IMR-90 (cell line): ENCODE measurements at regions not wholly inside any gene's neighbourhood (a gene's known extent, or its start where the extent isn't known, plus 50 kb on each side); places are given as distances from the start of the nearest gene placed in this dataset.

Experiments used
- ATAC-seq: fragments of 200-7000 bp; cut with Tn5 transposase; 2 replicates; pipeline ENCODE4 v1.9.1; 2020; ENCODE audit warnings: low read depth, mild to moderate bottlenecking, moderate library complexity
- BruUV-seq: library from RNA; stranded (reverse); fragments of 400-500 nt; replicated peaks from 2 replicates; lab custom pipeline; 2021; lab: Mats Ljungman, UMichigan
- CTCF ChIA-PET: fragments of 300-600 bp; formaldehyde crosslinking; extraction: SDS; loops from one replicate; lab custom pipeline; 2021; ENCODE audit warnings: antibody characterized with exemption; lab: Yijun Ruan, JAX
- POLR2A ChIA-PET: fragments of 300-600 bp; sonication (Branson Sonifier 250); formaldehyde crosslinking; loops from one replicate; lab custom pipeline; 2022; ENCODE audit warnings: antibody characterized with exemption; ENCODE audit not compliant: unreplicated experiment; lab: Charles Lee
- DNase-seq: peaks from one replicate; pipeline ENCODE4 v3.0.0; 2013
- H2AFZ ChIP-seq: replicated peaks from 2 replicates; pipeline ENCODE3; 2013; ENCODE audit warnings: low read length, mild to moderate bottlenecking; ENCODE audit not compliant: poor library complexity
- H2AK5ac ChIP-seq: 2 replicates; pipeline ENCODE4 v1.6.1; 2013; ENCODE audit warnings: low read depth, low read length, inconsistent platforms
- H2AK9ac ChIP-seq: replicated peaks from 2 replicates; pipeline ENCODE3; 2013; ENCODE audit warnings: mild to moderate bottlenecking, low read depth, low read length, moderate library complexity; ENCODE audit not compliant: poor library complexity
- H2BK120ac ChIP-seq: 2 replicates; pipeline ENCODE4 v1.6.1; 2013; ENCODE audit warnings: low read depth, low read length, inconsistent platforms
- H2BK15ac ChIP-seq: 3 replicates; pipeline ENCODE4 v1.6.1; 2013; ENCODE audit warnings: low read depth, low read length, inconsistent platforms
- H2BK20ac ChIP-seq: 2 replicates; pipeline ENCODE4 v1.6.1; 2013; ENCODE audit warnings: low read depth, mild to moderate bottlenecking, inconsistent platforms, low read length, moderate library complexity
- H2BK5ac ChIP-seq: 2 replicates; pipeline ENCODE4 v1.6.1; 2013; ENCODE audit warnings: mild to moderate bottlenecking, low read depth, low read length, inconsistent platforms; ENCODE audit not compliant: poor library complexity, severe bottlenecking
- H3K14ac ChIP-seq: replicated peaks from 2 replicates; pipeline ENCODE4 v1.6.1; 2013; ENCODE audit warnings: low read depth, low read length, inconsistent platforms
- H3K18ac ChIP-seq: 2 replicates; pipeline ENCODE4 v1.6.1; 2013; ENCODE audit warnings: low read depth, low read length, control low read depth
- H3K23ac ChIP-seq: 2 replicates; pipeline ENCODE4 v1.6.1; 2013; ENCODE audit warnings: low read depth, low read length, inconsistent platforms
- H3K27ac ChIP-seq: 2 replicates; pipeline ENCODE4 v1.5.1; 2013; ENCODE audit warnings: mild to moderate bottlenecking, control low read depth, low read length; ENCODE audit not compliant: insufficient read depth
- H3K27me3 ChIP-seq: 2 replicates; pipeline ENCODE4 v1.6.1; 2013; ENCODE audit warnings: low read length; ENCODE audit not compliant: control insufficient read depth, insufficient read depth
- H3K36me3 ChIP-seq: 2 replicates; pipeline ENCODE4 v1.6.1; 2013; ENCODE audit warnings: low read length, mixed read lengths; ENCODE audit not compliant: control insufficient read depth, insufficient read depth
- H3K4ac ChIP-seq: 2 replicates; pipeline ENCODE4 v1.6.1; 2013; ENCODE audit warnings: low read depth, low read length, inconsistent platforms
- H3K4me1 ChIP-seq: 2 replicates; pipeline ENCODE4 v1.6.1; 2013; ENCODE audit warnings: low read length, mixed read lengths; ENCODE audit not compliant: control insufficient read depth, insufficient read depth
- H3K4me2 ChIP-seq: 2 replicates; pipeline ENCODE4 v1.6.1; 2013; ENCODE audit warnings: low read depth, mild to moderate bottlenecking, control low read depth, low read length, moderate library complexity
- H3K4me3 ChIP-seq: 2 replicates; pipeline ENCODE4 v1.5.1; 2013; ENCODE audit warnings: low read depth, mild to moderate bottlenecking, control low read depth, low read length, moderate library complexity; ENCODE audit not compliant: insufficient read depth
- H3K56ac ChIP-seq: 2 replicates; pipeline ENCODE4 v1.6.1; 2013; ENCODE audit warnings: low read length, inconsistent platforms; ENCODE audit not compliant: insufficient read depth; ENCODE audit errors: extremely low read depth
- H3K79me1 ChIP-seq, 2 experiments: 2 replicates each; pipeline ENCODE4 v1.6.1; 2013; ENCODE audit warnings: low read length in 2 of 2, inconsistent platforms in 1 of 2, low read depth in 1 of 2
- H3K9ac ChIP-seq: 2 replicates; pipeline ENCODE4 v1.6.1; 2013; ENCODE audit warnings: low read depth, low read length, control low read depth
- H3K9me1 ChIP-seq: 2 replicates; pipeline ENCODE4 v1.6.1; 2013; ENCODE audit warnings: low read length, inconsistent platforms; ENCODE audit not compliant: insufficient read depth
- H3K9me3 ChIP-seq: 2 replicates; pipeline ENCODE4 v1.6.1; 2013; ENCODE audit warnings: low read length; ENCODE audit not compliant: control insufficient read depth, insufficient read depth
- H4K20me1 ChIP-seq: 2 replicates; pipeline ENCODE4 v1.6.1; 2013; ENCODE audit warnings: low read length, inconsistent platforms; ENCODE audit not compliant: insufficient read depth
- H4K5ac ChIP-seq: 2 replicates; pipeline ENCODE4 v1.6.1; 2013; ENCODE audit warnings: mild to moderate bottlenecking, low read depth, low read length, control low read depth
- H4K8ac ChIP-seq, 2 experiments: 2 replicates each; pipeline ENCODE4 v1.6.1; 2013; ENCODE audit warnings: low read depth in 2 of 2, low read length in 2 of 2, control low read depth in 1 of 2, inconsistent platforms in 1 of 2
- H4K91ac ChIP-seq: 2 replicates; pipeline ENCODE4 v1.6.1; 2013; ENCODE audit warnings: low read depth, low read length, inconsistent platforms; ENCODE audit not compliant: insufficient read depth
- BHLHE40 ChIP-seq: fragments of 150-350 bp; IDR thresholded peaks from 2 replicates; pipeline ENCODE4 v1.6.1; 2016; ENCODE audit warnings: mild to moderate bottlenecking, low read depth, low read length
- RAD21 ChIP-seq: IDR thresholded peaks from 2 replicates; pipeline ENCODE4 v1.6.1; 2012; ENCODE audit warnings: low read length, improper control_type of control experiment
- WGBS, 2 experiments: methylation state at CpG; one replicate each; pipeline versions ENCODE4 v1.1.5 to v1.1.7; 2013; ENCODE audit warnings: missing lambda C conversion rate in 2 of 2; ENCODE audit not compliant: insufficient read length in 1 of 2; ENCODE audit errors: extremely low coverage in 2 of 2; 5-methylcytosine and 5-hydroxymethylcytosine counted together
- dilution Hi-C: fragments of 300-500 bp; cut with HindIII; formaldehyde crosslinking; loops from one replicate; pipeline ENCODE4 v1.14.3; 2018; ENCODE audit warnings: low sequenced_read_pairs; ENCODE audit not compliant: unreplicated experiment
- in situ Hi-C: fragments of 300-500 bp; cut with MboI; formaldehyde crosslinking; loops from 3 replicates; pipeline ENCODE4 v1.14.3; 2019; ENCODE audit warnings: low sequenced_read_pairs, inconsistent platforms, mixed read lengths
- intact Hi-C: fragments of 100-400 bp; cut with micrococcal nuclease; formaldehyde crosslinking; loops from 2 replicates; pipeline ENCODE4 v1.10.0; 2022

GRCh38 chr3:152105446-152105845 lies 163.3 kb upstream of the MBNL1 start:
- H2BK120ac ChIP-seq, result no peak overlapping the region
- BruUV-seq, result no TSS peak
- H4K91ac ChIP-seq, result no peak overlapping the region
- no peak overlapping the region for H2BK20ac ChIP-seq
- no peak overlapping the region for H2AFZ ChIP-seq
- H3K4me2 ChIP-seq, result no peak overlapping the region
- dilution Hi-C loops (no loop called here), intact Hi-C loops (no loop called here), in situ Hi-C loops (no loop called here)
- H3K18ac ChIP-seq, result no peak overlapping the region
- TF ChIP-seq RAD21 (no peak), BHLHE40 (peak; percentile 77; the same call in 1 of the 2 replicates)
- no peaks in the 10 kb centered on the region for H3K27me3 ChIP-seq
- no peak overlapping the region for H3K56ac ChIP-seq
- CTCF ChIA-PET, result no interaction called here
- H3K14ac ChIP-seq, result no peak overlapping the region
- no peak overlapping the region for H3K27ac ChIP-seq
- no peak overlapping the region for H3K4me3 ChIP-seq
- no peaks in the 10 kb centered on the region for H4K20me1 ChIP-seq
- H2BK15ac ChIP-seq, result no peak overlapping the region
- peaks cover 5% of the 10 kb centered on the region; the same call in 1 of the 2 replicates for H3K9me1 ChIP-seq
- H2BK5ac ChIP-seq, result no peak overlapping the region
- no peaks in the 10 kb centered on the region for H3K79me1 ChIP-seq
- ATAC-seq (no peak), DNase-seq (peak; percentile 23)
- peak overlapping the region; percentile 51; the same call in 1 of the 2 replicates for H2AK5ac ChIP-seq
- H3K23ac ChIP-seq, result no peak overlapping the region
- POLR2A ChIA-PET, result no interaction called here
- no peaks in the 10 kb centered on the region for H3K9me3 ChIP-seq
- no peak overlapping the region for H4K5ac ChIP-seq
- 100% methylated on average over 1 of the region's 5 CpGs; no CpG with 5 or more reads in 1 of the 2 experiments for WGBS, 2 experiments
- no peak overlapping the region for H4K8ac ChIP-seq
- no peaks in the 10 kb centered on the region for H3K36me3 ChIP-seq
- H3K4me1 ChIP-seq, result peaks cover 2% of the 10 kb centered on the region; the same call in 1 of the 2 replicates
- H3K4ac ChIP-seq, result no peak overlapping the region; the same call in 1 of the 2 replicates
- H2AK9ac ChIP-seq, result no peak overlapping the region
- no peak overlapping the region for H3K9ac ChIP-seq
